ENCODE measurements at regions not wholly inside any gene's neighbourhood (a gene's known extent, or its start where the extent isn't known, plus 50 kb on each side); places are given as distances from the start of the nearest gene placed in this dataset.

DNA sequence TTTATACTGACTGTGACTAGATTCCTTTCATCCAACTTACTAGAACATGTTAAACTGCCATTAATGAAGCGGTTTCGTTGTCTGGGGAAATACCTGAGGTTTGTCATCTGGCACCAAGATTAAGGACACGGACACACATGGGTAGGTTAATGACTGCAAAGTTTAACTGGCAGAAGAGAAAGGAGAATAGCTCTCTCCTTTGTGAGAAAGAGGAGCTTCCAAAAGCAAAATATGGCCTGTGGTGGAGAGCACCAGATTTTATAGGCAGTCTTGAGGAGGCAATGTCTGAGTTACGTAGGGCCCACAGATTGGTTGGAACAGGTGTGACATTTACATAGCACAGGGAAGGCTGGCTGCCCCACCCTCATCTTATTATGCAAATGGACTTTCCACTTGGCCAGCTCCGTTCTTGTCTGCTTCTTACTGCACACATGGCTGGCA, 1193.0 kb upstream of the CELF2 start:
- TF ChIP-seq POLR2A (IDR thresholded peaks at IDR 0.05; ENCODE audit: low read depth, low read length) (no peak), POLR2AphosphoS5 (IDR thresholded peaks at IDR 0.05; ENCODE audit: low read depth, low read length) (no peak), TAF1 (IDR thresholded peaks at IDR 0.05; ENCODE audit: borderline replicate concordance, low read depth, low read length) (no peak)
